BLaER1 treated with 17β-estradiol and CSF1 and Interleukin-3, amounts not matched to agents 10 nM and 100 nM (cell line): ENCODE measurements at regions not wholly inside any gene's neighbourhood (a gene's known extent, or its start where the extent isn't known, plus 50 kb on each side); places are given as distances from the start of the nearest gene placed in this dataset.

Experiments
- H3K27ac ChIP-seq, 11 experiments: shearing (Covaris generic); formaldehyde crosslinking; 2 replicates each; pipeline ENCODE4 v1.8.1; 2022
- H3K27me3 ChIP-seq, 11 experiments: shearing (Covaris generic); formaldehyde crosslinking; 2 replicates each; pipeline ENCODE4 v1.8.1; 2022
- H3K36me3 ChIP-seq, 11 experiments: shearing (Covaris generic); formaldehyde crosslinking; 2 replicates each; pipeline ENCODE4 v1.8.1; 2022
- H3K4me1 ChIP-seq, 10 experiments: shearing (Covaris generic); formaldehyde crosslinking; 2 replicates each; pipeline ENCODE4 v1.8.1; 2022
- H3K4me2 ChIP-seq, 11 experiments: shearing (Covaris generic); formaldehyde crosslinking; 2 replicates each; pipeline ENCODE4 v1.8.1; 2022
- H3K4me3 ChIP-seq, 10 experiments: shearing (Covaris generic); formaldehyde crosslinking; 2 replicates each; pipeline ENCODE4 v1.8.1; 2022
- H3K9ac ChIP-seq, 11 experiments: shearing (Covaris generic); formaldehyde crosslinking; 2 replicates each; pipeline ENCODE4 v1.8.1; 2022
- H3K9me3 ChIP-seq, 11 experiments: shearing (Covaris generic); formaldehyde crosslinking; replicated peaks in 1 of 11; 2 replicates each; pipeline ENCODE4 v1.8.1; 2022
- H4K20me1 ChIP-seq, 11 experiments: shearing (Covaris generic); formaldehyde crosslinking; 2 replicates each; pipeline ENCODE4 v1.8.1; 2022
- Cebpa-rat ChIP-seq, 11 experiments: shearing (Covaris generic); IDR thresholded peaks; 2 replicates each; pipeline ENCODE4 v1.8.1; 2022

DNA sequence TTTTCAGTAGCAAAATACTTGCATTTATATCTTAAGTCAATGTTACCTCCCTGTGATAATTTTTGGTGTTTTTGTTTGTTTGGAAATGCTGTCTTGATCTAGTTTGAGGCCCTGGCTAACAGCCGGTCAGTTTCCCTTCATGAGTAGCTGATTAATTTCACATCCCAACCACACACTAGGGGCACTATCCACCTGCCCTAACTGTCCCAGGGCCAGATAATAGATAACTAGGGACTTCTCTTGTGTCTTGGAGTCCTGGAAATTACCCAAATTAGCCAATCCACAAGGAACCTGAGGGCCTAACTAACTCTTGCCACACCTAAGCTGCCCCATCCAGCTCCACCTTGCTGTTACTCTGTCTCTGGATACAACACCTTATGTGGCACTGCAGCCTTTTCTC is 399.9 kb downstream of the FOXG1 start:
- Histone ChIP-seq H3K4me1 (peaks cover 0 to 6% (median 0%) of the 10 kb centered on the region in 10 experiments; a peak in 1 of 20 replicates), H3K9me3 (peaks cover 0 to 12% (median 0%) of the 10 kb centered on the region in 11 experiments; a peak in 2 of 22 replicates), H3K36me3 (no peaks in the 10 kb centered on the region), H3K27me3 (no peaks in the 10 kb centered on the region), H3K4me2 (no peak overlapping the region), H3K27ac (no peak overlapping the region), H3K9ac (no peak overlapping the region), H3K4me3 (no peak overlapping the region), H4K20me1 (no peaks in the 10 kb centered on the region)
- TF ChIP-seq Cebpa-rat (IDR thresholded peaks at IDR 0.05): no peak

DNA sequence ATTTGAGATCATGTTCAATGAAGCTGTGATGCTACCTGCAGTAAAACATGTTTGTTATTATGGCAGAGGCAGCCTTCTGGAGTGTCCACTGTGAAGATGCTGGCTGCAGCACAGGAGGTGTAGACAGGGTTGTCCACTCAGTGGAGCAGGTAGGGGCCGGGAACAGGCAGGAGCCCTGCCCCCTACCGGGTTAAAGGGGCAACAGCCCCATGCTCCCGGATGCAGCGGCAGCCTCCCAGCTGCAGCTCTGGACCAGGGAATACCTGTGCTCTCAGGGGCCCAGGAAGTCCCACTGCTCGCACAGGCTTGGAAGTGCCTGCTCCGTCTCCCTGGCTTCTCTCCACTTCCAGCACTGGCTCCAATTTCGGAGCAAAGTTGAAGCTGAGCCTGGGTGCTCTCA is 401.6 kb downstream of the FOXG1 start:
- no peak overlapping the region for H3K9ac ChIP-seq
- no peaks in the 10 kb centered on the region for H3K27me3 ChIP-seq
- H3K36me3 ChIP-seq: no peaks in the 10 kb centered on the region
- H3K4me1 ChIP-seq: peaks cover 0 to 6% (median 0%) of the 10 kb centered on the region in 10 experiments; a peak in 1 of 20 replicates
- no peak overlapping the region for H3K4me3 ChIP-seq
- no peak for TF ChIP-seq Cebpa-rat (IDR thresholded peaks at IDR 0.05)
- H3K9me3 ChIP-seq: peaks cover 0 to 12% (median 0%) of the 10 kb centered on the region in 11 experiments; a peak in 2 of 22 replicates
- no peak overlapping the region for H3K4me2 ChIP-seq
- H4K20me1 ChIP-seq: no peaks in the 10 kb centered on the region
- no peak overlapping the region for H3K27ac ChIP-seq

DNA sequence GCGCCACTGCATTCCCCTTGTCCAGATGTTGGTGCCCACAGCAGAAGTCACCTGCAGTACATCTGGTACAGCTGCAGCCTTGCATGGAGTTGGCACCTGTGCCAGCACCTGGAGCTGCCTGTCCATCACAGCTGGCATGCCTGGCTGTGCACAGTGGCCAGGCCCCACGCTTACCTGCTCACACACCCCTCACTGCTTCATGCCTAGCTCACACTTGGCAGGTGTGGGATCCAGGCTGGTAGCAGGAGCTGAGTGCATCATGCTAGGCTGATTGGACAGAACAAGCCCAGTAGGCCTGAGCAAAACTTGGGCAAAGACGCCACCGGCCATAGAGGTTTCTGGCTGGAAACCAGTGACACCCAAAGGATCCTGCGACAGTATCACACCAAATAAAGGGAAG is 402.8 kb downstream of the FOXG1 start:
- H4K20me1 ChIP-seq: no peaks in the 10 kb centered on the region
- no peak overlapping the region for H3K4me3 ChIP-seq
- H3K27me3 ChIP-seq: no peaks in the 10 kb centered on the region
- no peaks in the 10 kb centered on the region for H3K36me3 ChIP-seq
- H3K4me2 ChIP-seq: no peak overlapping the region
- no peak overlapping the region for H3K9ac ChIP-seq
- TF ChIP-seq Cebpa-rat (IDR thresholded peaks at IDR 0.05): no peak
- H3K27ac ChIP-seq: no peak overlapping the region
- peaks cover 0 to 12% (median 0%) of the 10 kb centered on the region in 11 experiments; a peak in 2 of 22 replicates for H3K9me3 ChIP-seq
- H3K4me1 ChIP-seq: peaks cover 0 to 6% (median 0%) of the 10 kb centered on the region in 10 experiments; a peak in 1 of 20 replicates

DNA sequence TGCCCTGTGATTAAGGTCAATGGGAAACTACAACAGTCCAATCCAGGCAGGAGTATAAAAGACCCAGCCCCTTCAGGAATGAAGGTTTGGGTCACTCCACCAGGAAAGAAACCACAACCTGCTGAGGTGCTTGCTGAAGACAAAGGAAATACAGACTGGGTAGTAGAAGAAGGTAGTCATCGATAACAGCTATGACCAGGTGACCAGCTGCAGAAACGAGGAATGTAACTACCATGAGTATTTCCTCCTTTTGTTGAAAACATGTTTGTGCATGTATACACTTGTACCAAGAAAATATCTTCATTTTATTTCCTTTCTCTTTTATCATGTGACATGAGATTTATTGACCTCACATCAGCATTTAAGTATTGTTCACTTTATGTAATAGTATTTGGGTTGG is 409.1 kb downstream of the FOXG1 start:
- H3K4me1 ChIP-seq: no peaks in the 10 kb centered on the region
- no peak for TF ChIP-seq Cebpa-rat (IDR thresholded peaks at IDR 0.05)
- no peaks in the 10 kb centered on the region for H3K27me3 ChIP-seq
- H3K27ac ChIP-seq: no peak overlapping the region
- no peaks in the 10 kb centered on the region for H3K9me3 ChIP-seq
- no peak overlapping the region for H3K4me3 ChIP-seq
- H3K36me3 ChIP-seq: no peaks in the 10 kb centered on the region
- no peaks in the 10 kb centered on the region for H4K20me1 ChIP-seq
- H3K9ac ChIP-seq: no peak overlapping the region
- no peak overlapping the region for H3K4me2 ChIP-seq

DNA sequence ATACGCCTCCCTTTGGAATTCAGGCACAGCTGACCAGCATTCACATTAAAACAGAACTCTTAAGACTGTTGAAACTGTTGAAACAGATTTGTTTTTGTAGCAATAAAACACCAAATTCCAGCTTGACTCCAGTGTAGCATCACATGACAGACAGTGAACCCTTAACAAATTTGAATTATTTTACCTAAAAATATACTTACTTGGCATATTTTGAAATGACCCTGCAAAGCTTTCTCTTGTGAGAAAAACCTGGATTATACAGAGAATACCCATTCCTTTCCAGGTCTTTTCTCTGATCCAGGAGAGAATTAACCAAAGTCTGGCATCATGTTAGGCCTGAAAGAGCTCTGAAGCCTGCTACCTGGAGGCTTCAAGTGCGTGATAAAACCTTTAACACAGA is 410.3 kb downstream of the FOXG1 start:
- Histone ChIP-seq H3K4me2 (no peak overlapping the region), H3K4me1 (no peaks in the 10 kb centered on the region), H3K36me3 (no peaks in the 10 kb centered on the region), H3K4me3 (no peak overlapping the region), H3K27ac (no peak overlapping the region), H3K9me3 (no peaks in the 10 kb centered on the region), H3K27me3 (no peaks in the 10 kb centered on the region), H4K20me1 (no peaks in the 10 kb centered on the region), H3K9ac (no peak overlapping the region)
- no peak for TF ChIP-seq Cebpa-rat (IDR thresholded peaks at IDR 0.05)

DNA sequence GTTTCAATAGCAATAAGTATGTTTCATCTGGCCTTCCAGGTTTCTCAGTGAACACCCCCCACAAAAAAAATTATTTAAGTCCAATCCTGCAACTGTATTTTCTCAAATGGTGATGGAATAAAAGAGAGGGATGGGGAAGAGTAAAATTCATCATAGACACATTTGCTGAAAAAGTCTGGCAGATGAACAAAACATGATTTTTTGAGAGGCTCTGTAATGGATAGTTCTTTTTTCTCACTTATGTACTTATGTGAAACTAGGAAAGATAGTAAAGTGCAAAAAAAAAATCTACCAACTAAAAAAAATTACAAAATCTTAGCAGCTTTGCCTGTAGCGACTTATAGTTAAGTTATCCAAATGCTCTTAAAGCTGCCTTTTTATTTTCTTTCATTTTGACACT is 412.4 kb downstream of the FOXG1 start:
- no peaks in the 10 kb centered on the region for H3K36me3 ChIP-seq
- H3K27me3 ChIP-seq: no peaks in the 10 kb centered on the region
- no peak overlapping the region for H3K27ac ChIP-seq
- H3K4me1 ChIP-seq: no peaks in the 10 kb centered on the region
- no peak overlapping the region for H3K4me3 ChIP-seq
- no peak overlapping the region for H3K4me2 ChIP-seq
- H3K9me3 ChIP-seq: no peaks in the 10 kb centered on the region
- H4K20me1 ChIP-seq: no peaks in the 10 kb centered on the region
- TF ChIP-seq Cebpa-rat (IDR thresholded peaks at IDR 0.05): no peak
- no peak overlapping the region for H3K9ac ChIP-seq

DNA sequence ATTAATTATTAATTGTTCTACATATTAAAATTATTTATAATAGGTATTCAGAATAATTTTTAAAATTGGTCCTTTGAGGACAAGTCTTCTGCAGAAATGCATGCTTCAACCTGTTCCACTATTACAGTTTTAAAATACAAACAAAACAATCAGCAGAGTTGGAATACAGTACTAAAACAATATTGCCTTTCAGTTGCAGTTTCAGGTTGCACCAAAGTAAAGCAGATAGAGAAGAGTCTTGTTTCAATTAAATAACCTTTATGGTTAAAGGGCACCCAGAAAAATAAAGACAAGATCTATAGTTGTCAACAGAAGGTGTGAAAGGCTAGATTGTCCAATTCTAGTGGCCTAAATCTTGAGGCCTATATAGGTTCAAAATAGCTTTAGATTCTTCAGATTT is 424.5 kb downstream of the FOXG1 start:
- H3K9ac ChIP-seq: no peak overlapping the region
- no peaks in the 10 kb centered on the region for H3K27me3 ChIP-seq
- H3K4me2 ChIP-seq: no peak overlapping the region
- peaks cover 0 to 13% (median 8%) of the 10 kb centered on the region in 11 experiments; a peak in 13 of 22 replicates for H3K9me3 ChIP-seq
- no peak overlapping the region for H3K4me3 ChIP-seq
- H3K36me3 ChIP-seq: no peaks in the 10 kb centered on the region
- no peak overlapping the region for H3K27ac ChIP-seq
- TF ChIP-seq Cebpa-rat (IDR thresholded peaks at IDR 0.05): no peak
- H3K4me1 ChIP-seq: no peaks in the 10 kb centered on the region
- no peaks in the 10 kb centered on the region for H4K20me1 ChIP-seq

DNA sequence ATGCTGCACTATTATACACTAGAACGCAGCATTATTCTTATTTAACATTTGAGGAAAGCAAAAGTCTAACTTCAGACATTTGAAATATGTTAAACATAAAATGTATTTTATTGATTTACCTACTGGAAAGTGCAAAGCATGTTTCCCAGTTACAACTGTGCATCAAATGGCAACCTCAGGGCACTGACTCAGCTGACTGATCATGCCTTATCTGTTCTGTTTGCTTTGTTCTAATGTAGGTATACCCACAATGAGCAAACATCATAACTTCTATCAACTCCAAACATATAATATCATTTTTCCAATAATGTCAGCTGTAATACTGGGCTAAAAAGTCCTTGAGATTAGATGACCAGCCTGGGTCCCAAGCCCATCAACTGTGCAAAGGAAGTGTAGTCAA is 431.0 kb downstream of the FOXG1 start:
- no peak overlapping the region for H3K4me3 ChIP-seq
- H3K27ac ChIP-seq: no peak overlapping the region
- H3K9ac ChIP-seq: no peak overlapping the region
- H3K4me1 ChIP-seq: no peaks in the 10 kb centered on the region
- no peaks in the 10 kb centered on the region for H3K9me3 ChIP-seq
- no peaks in the 10 kb centered on the region for H3K27me3 ChIP-seq
- no peaks in the 10 kb centered on the region for H4K20me1 ChIP-seq
- no peak overlapping the region for H3K4me2 ChIP-seq
- TF ChIP-seq Cebpa-rat (IDR thresholded peaks at IDR 0.05): no peak
- H3K36me3 ChIP-seq: no peaks in the 10 kb centered on the region

DNA sequence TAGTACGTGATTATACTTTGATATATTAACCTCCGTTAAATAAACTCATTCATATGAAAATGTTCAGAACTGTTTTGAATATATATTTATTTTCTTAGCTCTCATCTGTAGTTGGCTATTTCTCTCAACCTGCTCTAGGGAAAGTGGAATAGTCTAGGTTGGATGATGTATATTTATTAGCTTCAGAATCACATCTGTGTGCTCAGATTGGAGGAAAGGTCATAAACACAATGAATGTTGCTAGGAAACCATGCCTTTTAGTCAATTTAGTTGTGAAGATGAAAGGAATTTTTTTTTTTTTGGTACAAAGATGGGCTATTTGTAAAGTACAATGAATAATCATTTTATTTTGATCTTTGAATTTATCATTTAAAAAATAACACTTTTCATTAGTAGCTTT is 439.1 kb downstream of the FOXG1 start:
- Histone ChIP-seq H3K4me3 (no peak overlapping the region), H3K36me3 (no peaks in the 10 kb centered on the region), H3K9me3 (no peaks in the 10 kb centered on the region), H3K4me2 (no peak overlapping the region), H3K9ac (no peak overlapping the region), H4K20me1 (no peaks in the 10 kb centered on the region), H3K27ac (no peak overlapping the region), H3K4me1 (no peaks in the 10 kb centered on the region), H3K27me3 (no peaks in the 10 kb centered on the region)
- TF ChIP-seq Cebpa-rat (IDR thresholded peaks at IDR 0.05): no peak

DNA sequence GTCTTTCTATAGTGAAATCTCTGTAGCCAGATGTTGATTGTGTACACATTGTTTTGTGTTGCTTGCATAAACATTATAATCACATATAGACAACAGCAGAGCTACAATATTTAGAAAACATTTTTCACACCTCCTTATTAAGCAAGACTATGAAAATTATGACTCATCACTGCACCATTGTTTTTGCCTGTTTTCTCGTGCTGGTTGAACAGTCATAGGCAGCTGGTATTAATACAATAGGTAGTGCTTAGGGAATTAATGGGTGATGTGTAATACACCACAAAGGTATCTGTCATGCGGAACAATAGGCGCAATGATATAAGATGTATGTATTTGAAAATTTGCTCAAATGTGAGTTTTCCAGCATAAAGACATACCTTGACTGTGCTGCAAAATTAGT is 449.3 kb downstream of the FOXG1 start:
- no peaks in the 10 kb centered on the region for H3K9me3 ChIP-seq
- no peaks in the 10 kb centered on the region for H3K27me3 ChIP-seq
- no peak for TF ChIP-seq Cebpa-rat (IDR thresholded peaks at IDR 0.05)
- no peaks in the 10 kb centered on the region for H4K20me1 ChIP-seq
- no peak overlapping the region for H3K4me3 ChIP-seq
- no peak overlapping the region for H3K4me2 ChIP-seq
- H3K9ac ChIP-seq: no peak overlapping the region
- no peak overlapping the region for H3K27ac ChIP-seq
- H3K36me3 ChIP-seq: no peaks in the 10 kb centered on the region
- H3K4me1 ChIP-seq: no peaks in the 10 kb centered on the region
